ENCODE measurements at regions not wholly inside any gene's neighbourhood (a gene's known extent, or its start where the extent isn't known, plus 50 kb on each side); places are given as distances from the start of the nearest gene placed in this dataset.

- DNase-seq: peak in 2 of 3 donors; percentile 10 to 44
- H3K4me3 ChIP-seq (ENCODE audit: control insufficient read depth in 1 of 7, extremely low read depth in 1 of 7, insufficient read depth in 4 of 7, low read depth in 2 of 7, low read length in 6 of 7): no peak overlapping the region
- peaks cover 0 to 2% (median 0%) of the 10 kb centered on the region in 5 experiments for H3K27me3 ChIP-seq (replicated peaks in 2 of 5; ENCODE audit: control insufficient read depth in 4 of 5, insufficient read depth in 5 of 5, low read length in 4 of 5)
- no peak overlapping the region for H3K27ac ChIP-seq (ENCODE audit: insufficient read depth in 1 of 2, low read depth in 1 of 2, low read length in 2 of 2, poor library complexity in 1 of 2, severe bottlenecking in 2 of 2)
- H3K4me1 ChIP-seq (ENCODE audit: control extremely low read depth in 1 of 4, control insufficient read depth in 4 of 4, insufficient read depth in 4 of 4, low read length in 3 of 4): no peaks in the 10 kb centered on the region
- H3K9me3 ChIP-seq (ENCODE audit: control extremely low read depth in 1 of 5, control insufficient read depth in 4 of 5, insufficient read depth in 2 of 5, low read depth in 1 of 5, low read length in 4 of 5): no peaks in the 10 kb centered on the region
- ChIA-PET POLR2A (no interaction called here), CTCF (interaction anchor here (1.0 to 1.8 kb wide), 5 partner anchors 11 to 543 kb away, joined by 3 to 6 read pairs (median 3); no protein-coding TSS in a partner anchor)
- 95% methylated on average over 6 of the region's 8 CpGs for WGBS (ENCODE audit: insufficient coverage)
- no peaks in the 10 kb centered on the region for H3K36me3 ChIP-seq (ENCODE audit: control insufficient read depth in 4 of 4, insufficient read depth in 4 of 4, low read length in 3 of 4)
Measured at GRCh38 chr7:91633013-91633441, 247.5 kb downstream of the MTERF1 start.

DNA sequence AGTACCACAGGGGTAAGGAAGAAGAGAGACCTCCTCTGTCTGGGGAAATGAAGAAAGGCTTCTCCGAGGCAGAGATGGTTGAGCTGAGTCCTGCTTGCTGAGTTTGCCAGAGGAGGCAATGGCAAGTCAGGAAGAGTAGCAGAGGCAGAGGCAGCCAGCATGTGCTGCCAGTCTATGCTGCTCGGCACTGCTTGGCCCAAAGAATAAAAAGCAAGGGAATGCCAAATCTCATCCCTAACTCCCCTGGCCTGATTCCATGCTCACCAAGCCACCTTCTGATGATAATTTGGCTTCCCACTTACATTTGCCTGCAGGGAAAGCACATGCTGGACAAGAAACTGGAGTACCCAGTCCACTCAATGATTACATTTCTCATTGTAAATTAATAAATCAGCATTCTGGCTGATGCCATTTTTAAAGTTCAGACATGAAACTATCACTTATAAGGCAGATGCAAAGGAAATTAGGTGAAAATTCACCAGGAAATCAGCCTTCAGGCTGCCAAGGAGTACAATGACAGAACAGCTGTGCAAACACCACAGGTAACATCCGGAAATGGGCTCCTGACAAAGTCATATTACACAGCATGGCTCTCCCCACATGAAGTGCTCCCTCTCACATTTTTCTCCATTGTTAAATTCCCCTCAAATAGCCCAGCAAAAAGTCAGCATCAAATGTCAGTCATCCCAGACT is 245.9 kb downstream of the MTERF1 start:
- 93% methylated on average over 3 of the region's 3 CpGs for WGBS (ENCODE audit: insufficient coverage)
- no peak for DNase-seq
- Histone ChIP-seq H3K4me1 (ENCODE audit: control extremely low read depth in 1 of 4, control insufficient read depth in 4 of 4, insufficient read depth in 4 of 4, low read length in 3 of 4) (no peaks in the 10 kb centered on the region), H3K4me3 (ENCODE audit: control insufficient read depth in 1 of 7, extremely low read depth in 1 of 7, insufficient read depth in 4 of 7, low read depth in 2 of 7, low read length in 6 of 7) (no peak overlapping the region), H3K27ac (ENCODE audit: insufficient read depth in 1 of 2, low read depth in 1 of 2, low read length in 2 of 2, poor library complexity in 1 of 2, severe bottlenecking in 2 of 2) (no peak overlapping the region), H3K9me3 (ENCODE audit: control extremely low read depth in 1 of 5, control insufficient read depth in 4 of 5, insufficient read depth in 2 of 5, low read depth in 1 of 5, low read length in 4 of 5) (no peaks in the 10 kb centered on the region), H3K36me3 (ENCODE audit: control insufficient read depth in 4 of 4, insufficient read depth in 4 of 4, low read length in 3 of 4) (no peaks in the 10 kb centered on the region), H3K27me3 (replicated peaks in 2 of 5; ENCODE audit: control insufficient read depth in 4 of 5, insufficient read depth in 5 of 5, low read length in 4 of 5) (peaks cover 0 to 2% (median 0%) of the 10 kb centered on the region in 5 experiments)
- ChIA-PET CTCF (no interaction called here), POLR2A (no interaction called here)

- Histone ChIP-seq H3K36me3 (ENCODE audit: control insufficient read depth in 4 of 4, insufficient read depth in 4 of 4, low read length in 3 of 4) (no peaks in the 10 kb centered on the region), H3K4me3 (ENCODE audit: control insufficient read depth in 1 of 7, extremely low read depth in 1 of 7, insufficient read depth in 4 of 7, low read depth in 2 of 7, low read length in 6 of 7) (no peak overlapping the region), H3K27me3 (replicated peaks in 2 of 5; ENCODE audit: control insufficient read depth in 4 of 5, insufficient read depth in 5 of 5, low read length in 4 of 5) (peaks cover 0 to 2% (median 0%) of the 10 kb centered on the region in 5 experiments), H3K4me1 (ENCODE audit: control extremely low read depth in 1 of 4, control insufficient read depth in 4 of 4, insufficient read depth in 4 of 4, low read length in 3 of 4) (no peaks in the 10 kb centered on the region), H3K27ac (ENCODE audit: insufficient read depth in 1 of 2, low read depth in 1 of 2, low read length in 2 of 2, poor library complexity in 1 of 2, severe bottlenecking in 2 of 2) (no peak overlapping the region), H3K9me3 (ENCODE audit: control extremely low read depth in 1 of 5, control insufficient read depth in 4 of 5, insufficient read depth in 2 of 5, low read depth in 1 of 5, low read length in 4 of 5) (no peaks in the 10 kb centered on the region)
- ChIA-PET POLR2A (no interaction called here), CTCF (no interaction called here)
- DNase-seq: peak; percentile 29 to 62 (median 60)
- 41% methylated on average over 3 of the region's 6 CpGs for WGBS (ENCODE audit: insufficient coverage)
Measured at GRCh38 chr7:91636129-91636724, 244.3 kb downstream of the MTERF1 start.

DNA sequence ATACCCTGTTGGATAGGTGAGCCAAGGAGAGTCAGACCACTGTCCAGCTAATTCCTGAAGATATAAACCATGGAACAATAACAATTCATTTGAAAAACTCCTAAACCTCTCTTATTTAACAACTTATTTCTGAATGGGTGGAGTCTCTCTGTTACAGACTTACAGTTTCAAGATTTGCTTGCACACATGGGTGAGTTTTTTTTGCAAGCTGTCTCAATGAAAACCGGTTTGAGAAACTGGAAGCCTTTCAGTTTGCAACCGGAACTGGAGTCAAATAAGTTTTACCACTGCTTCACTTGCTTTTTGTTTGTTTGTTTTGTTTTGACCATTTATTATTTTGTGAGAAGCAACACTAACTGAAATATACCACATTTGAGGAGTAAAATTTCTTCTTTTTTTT is 243.8 kb downstream of the MTERF1 start:
- no peak overlapping the region for H3K4me3 ChIP-seq (ENCODE audit: control insufficient read depth in 1 of 7, extremely low read depth in 1 of 7, insufficient read depth in 4 of 7, low read depth in 2 of 7, low read length in 6 of 7)
- no peaks in the 10 kb centered on the region for H3K36me3 ChIP-seq (ENCODE audit: control insufficient read depth in 4 of 4, insufficient read depth in 4 of 4, low read length in 3 of 4)
- no peak overlapping the region for H3K27ac ChIP-seq (ENCODE audit: insufficient read depth in 1 of 2, low read depth in 1 of 2, low read length in 2 of 2, poor library complexity in 1 of 2, severe bottlenecking in 2 of 2)
- no peaks in the 10 kb centered on the region for H3K9me3 ChIP-seq (ENCODE audit: control extremely low read depth in 1 of 5, control insufficient read depth in 4 of 5, insufficient read depth in 2 of 5, low read depth in 1 of 5, low read length in 4 of 5)
- WGBS (ENCODE audit: insufficient coverage): no CpG with 5 or more reads among the region's 2 CpGs
- H3K4me1 ChIP-seq (ENCODE audit: control extremely low read depth in 1 of 4, control insufficient read depth in 4 of 4, insufficient read depth in 4 of 4, low read length in 3 of 4): no peaks in the 10 kb centered on the region
- ChIA-PET CTCF (no interaction called here), POLR2A (no interaction called here)
- DNase-seq: no peak
- peaks cover 0 to 2% (median 0%) of the 10 kb centered on the region in 5 experiments for H3K27me3 ChIP-seq (replicated peaks in 2 of 5; ENCODE audit: control insufficient read depth in 4 of 5, insufficient read depth in 5 of 5, low read length in 4 of 5)

GRCh38 chr7:91644256-91644655 is 236.2 kb downstream of the MTERF1 start:
- 100% methylated on average over 4 of the region's 4 CpGs for WGBS (ENCODE audit: insufficient coverage)
- H3K4me3 ChIP-seq (ENCODE audit: control insufficient read depth in 1 of 7, extremely low read depth in 1 of 7, insufficient read depth in 4 of 7, low read depth in 2 of 7, low read length in 6 of 7): no peak overlapping the region
- H3K9me3 ChIP-seq (ENCODE audit: control extremely low read depth in 1 of 5, control insufficient read depth in 4 of 5, insufficient read depth in 2 of 5, low read depth in 1 of 5, low read length in 4 of 5): peaks cover 0 to 2% (median 0%) of the 10 kb centered on the region in 5 experiments
- POLR2A ChIA-PET: no interaction called here
- H3K4me1 ChIP-seq (ENCODE audit: control extremely low read depth in 1 of 4, control insufficient read depth in 4 of 4, insufficient read depth in 4 of 4, low read length in 3 of 4): no peaks in the 10 kb centered on the region
- H3K27ac ChIP-seq (ENCODE audit: insufficient read depth in 1 of 2, low read depth in 1 of 2, low read length in 2 of 2, poor library complexity in 1 of 2, severe bottlenecking in 2 of 2): no peak overlapping the region
- no peaks in the 10 kb centered on the region for H3K36me3 ChIP-seq (ENCODE audit: control insufficient read depth in 4 of 4, insufficient read depth in 4 of 4, low read length in 3 of 4)
- CTCF ChIA-PET: interaction anchor here (1.0 kb wide), 1 partner anchor 11 kb away, joined by 3 read pairs; no protein-coding TSS in a partner anchor
- peaks cover 0 to 2% (median 0%) of the 10 kb centered on the region in 5 experiments for H3K27me3 ChIP-seq (replicated peaks in 2 of 5; ENCODE audit: control insufficient read depth in 4 of 5, insufficient read depth in 5 of 5, low read length in 4 of 5)
- DNase-seq: no peak

GRCh38 chr7:91645542-91645941 is 235.0 kb downstream of the MTERF1 start:
- POLR2A ChIA-PET: no interaction called here
- Histone ChIP-seq H3K27ac (ENCODE audit: insufficient read depth in 1 of 2, low read depth in 1 of 2, low read length in 2 of 2, poor library complexity in 1 of 2, severe bottlenecking in 2 of 2) (no peak overlapping the region), H3K4me3 (ENCODE audit: control insufficient read depth in 1 of 7, extremely low read depth in 1 of 7, insufficient read depth in 4 of 7, low read depth in 2 of 7, low read length in 6 of 7) (no peak overlapping the region), H3K9me3 (ENCODE audit: control extremely low read depth in 1 of 5, control insufficient read depth in 4 of 5, insufficient read depth in 2 of 5, low read depth in 1 of 5, low read length in 4 of 5) (peaks cover 0 to 2% (median 0%) of the 10 kb centered on the region in 5 experiments), H3K4me1 (ENCODE audit: control extremely low read depth in 1 of 4, control insufficient read depth in 4 of 4, insufficient read depth in 4 of 4, low read length in 3 of 4) (no peaks in the 10 kb centered on the region), H3K27me3 (replicated peaks in 2 of 5; ENCODE audit: control insufficient read depth in 4 of 5, insufficient read depth in 5 of 5, low read length in 4 of 5) (peaks cover 0 to 2% (median 0%) of the 10 kb centered on the region in 5 experiments), H3K36me3 (ENCODE audit: control insufficient read depth in 4 of 4, insufficient read depth in 4 of 4, low read length in 3 of 4) (no peaks in the 10 kb centered on the region)
- no peak for DNase-seq
- 60% methylated on average over 1 of the region's 1 CpG for WGBS (ENCODE audit: insufficient coverage)
- CTCF ChIA-PET: no interaction called here

DNA sequence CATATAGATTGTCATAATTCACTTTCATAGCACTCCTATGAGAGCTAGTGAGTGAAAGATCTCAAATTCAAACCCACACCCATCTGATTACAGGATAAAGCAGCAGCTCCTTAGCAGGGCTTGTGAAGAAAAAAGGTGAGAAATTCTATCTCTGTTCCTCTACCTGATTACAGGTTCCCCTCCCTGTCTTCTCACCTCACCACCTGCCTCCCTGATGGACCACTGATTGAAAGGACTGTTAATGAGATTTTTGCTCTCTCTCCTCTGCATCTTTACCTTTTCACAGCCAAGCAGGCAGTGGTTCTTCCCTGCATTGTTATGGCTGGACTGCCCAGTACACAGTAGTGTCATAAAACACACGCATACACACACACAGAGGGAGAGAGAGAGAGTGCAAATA is 228.5 kb downstream of the MTERF1 start:
- no peak overlapping the region for H3K27ac ChIP-seq (ENCODE audit: insufficient read depth in 1 of 2, low read depth in 1 of 2, low read length in 2 of 2, poor library complexity in 1 of 2, severe bottlenecking in 2 of 2)
- CTCF ChIA-PET: no interaction called here
- H3K27me3 ChIP-seq (replicated peaks in 2 of 5; ENCODE audit: control insufficient read depth in 4 of 5, insufficient read depth in 5 of 5, low read length in 4 of 5): peaks cover 0 to 2% (median 0%) of the 10 kb centered on the region in 5 experiments
- no peak for DNase-seq
- no peaks in the 10 kb centered on the region for H3K4me1 ChIP-seq (ENCODE audit: control extremely low read depth in 1 of 4, control insufficient read depth in 4 of 4, insufficient read depth in 4 of 4, low read length in 3 of 4)
- H3K9me3 ChIP-seq (ENCODE audit: control extremely low read depth in 1 of 5, control insufficient read depth in 4 of 5, insufficient read depth in 2 of 5, low read depth in 1 of 5, low read length in 4 of 5): no peaks in the 10 kb centered on the region
- no peaks in the 10 kb centered on the region for H3K36me3 ChIP-seq (ENCODE audit: control insufficient read depth in 4 of 4, insufficient read depth in 4 of 4, low read length in 3 of 4)
- 78% methylated on average over 1 of the region's 1 CpG for WGBS (ENCODE audit: insufficient coverage)
- no peak overlapping the region for H3K4me3 ChIP-seq (ENCODE audit: control insufficient read depth in 1 of 7, extremely low read depth in 1 of 7, insufficient read depth in 4 of 7, low read depth in 2 of 7, low read length in 6 of 7)
- POLR2A ChIA-PET: no interaction called here

Data from common myeloid progenitor, CD34-positive (primary cell).